ENCODE measurements at regions not wholly inside any gene's neighbourhood (a gene's known extent, or its start where the extent isn't known, plus 50 kb on each side); places are given as distances from the start of the nearest gene placed in this dataset.
A peak's percentile ranks its signal among the peaks of the same experiment; 100 is the strongest.

DNA sequence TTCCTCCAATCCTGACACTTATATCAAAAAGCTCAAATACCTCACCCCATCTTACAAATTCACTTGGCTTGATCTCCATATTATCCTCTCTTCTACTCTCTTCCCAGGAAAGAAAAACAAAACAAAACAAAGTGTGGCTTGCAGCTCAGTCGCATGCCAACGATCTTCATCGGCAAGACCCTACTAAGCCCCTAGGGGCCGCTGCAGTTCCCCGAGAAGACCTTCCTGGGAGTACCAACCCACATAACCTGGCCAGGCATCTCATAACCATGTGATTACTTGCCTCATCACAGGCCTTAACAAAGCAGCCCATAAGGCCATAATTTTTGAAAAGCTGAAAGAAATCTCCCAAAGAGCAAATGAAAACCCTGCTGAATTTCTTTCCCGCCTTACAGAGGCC is 103.7 kb downstream of the ZNF92 start:
- intact Hi-C loops (cut with micrococcal nuclease), result loop anchor here (10.0 kb wide), 1 partner anchor 523 kb away; no protein-coding TSS in a partner anchor
- Histone ChIP-seq H3K27ac (ENCODE audit: extremely low read depth, low read depth, low read length) (no peak overlapping the region), H3K9me1 (ENCODE audit: control insufficient read depth, insufficient read depth, low read length) (no peaks in the 10 kb centered on the region), H3K4me2 (ENCODE audit: insufficient read depth, low read length) (no peak overlapping the region), H3K9ac (ENCODE audit: insufficient read depth in 1 of 2, low read depth in 2 of 2, low read length in 2 of 2) (no peak overlapping the region), H3K27me3 (ENCODE audit: control insufficient read depth in 2 of 2, insufficient read depth in 2 of 2, low read length in 2 of 2) (peaks cover 2 to 17% of the 10 kb centered on the region in 2 experiments; a peak in 2 of 5 replicates), H3K9me3 (replicated peaks; ENCODE audit: control insufficient read depth, insufficient read depth, low read depth, low read length) (no peaks in the 10 kb centered on the region), H2AFZ (ENCODE audit: low read depth, low read length) (0 out of 2 replicates have a peak overlapping the region, but pooled peaks have one; percentile 1), H3K79me2 (ENCODE audit: control insufficient read depth, insufficient read depth, low read length) (no peaks in the 10 kb centered on the region), H4K20me1 (replicated peaks; ENCODE audit: control insufficient read depth, insufficient read depth, low read length) (no peaks in the 10 kb centered on the region), H3K4me1 (replicated peaks in 1 of 2; ENCODE audit: control insufficient read depth in 2 of 2, insufficient read depth in 2 of 2, low read length in 2 of 2) (no peaks in the 10 kb centered on the region; a peak in 1 of 5 replicates), H3K36me3 (ENCODE audit: control insufficient read depth, insufficient read depth, low read length) (no peaks in the 10 kb centered on the region), H3K4me3 (no peak overlapping the region)
- ChIA-PET CTCF (ENCODE audit: low intra/inter-chr PET ratio) (interaction anchor here (0.6 kb wide), 1 partner anchor 232 kb away, joined by 3 read pairs; no protein-coding TSS in a partner anchor), POLR2A (interaction anchor here (0.5 to 1.0 kb wide), 2 partner anchors 15 to 261 kb away, joined by 3 to 5 read pairs; no protein-coding TSS in a partner anchor)
- in situ Hi-C loops (cut with MboI), result no loop called here
- DNase-seq (ENCODE audit: extremely low read depth in 1 of 4, low spot score in 3 of 4) (peak; percentile 63 to 69 (median 66)), FAIRE-seq (peak; percentile 90), ATAC-seq (peak; percentile 98)
- no TSS peak for BruUV-seq (replicated peaks)
- WGBS (ENCODE audit: insufficient coverage, low coverage, missing lambda C conversion rate), result 22% methylated on average over 6 of the region's 6 CpGs
- TF ChIP-seq, protein P1, sequence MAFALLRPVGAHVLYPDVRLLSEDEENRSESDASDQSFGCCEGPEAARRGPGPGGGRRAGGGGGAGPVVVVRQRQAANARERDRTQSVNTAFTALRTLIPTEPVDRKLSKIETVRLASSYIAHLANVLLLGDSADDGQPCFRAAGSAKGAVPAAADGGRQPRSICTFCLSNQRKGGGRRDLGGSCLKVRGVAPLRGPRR (CRISPR knock-in tag; IDR thresholded peaks at IDR 0.05), result no peak
- TF ChIP-seq NCOR1 (IDR thresholded peaks at IDR 0.05), result no peak
- TF ChIP-seq ZNF695 (CRISPR knock-in tag; IDR thresholded peaks at IDR 0.05), result no peak
- TF ChIP-seq TEAD4 (IDR thresholded peaks at IDR 0.05; ENCODE audit: low read length), result 0 out of 2 replicates have a peak, but pooled peaks have one; percentile 8
- no peak for TF ChIP-seq TEAD4 (CRISPR knock-in tag; IDR thresholded peaks at IDR 0.05; ENCODE audit: borderline replicate concordance)
- no peak for TF ChIP-seq TAF15 (IDR thresholded peaks at IDR 0.05; ENCODE audit: low read depth, low read length)
- TF ChIP-seq, protein P2, sequence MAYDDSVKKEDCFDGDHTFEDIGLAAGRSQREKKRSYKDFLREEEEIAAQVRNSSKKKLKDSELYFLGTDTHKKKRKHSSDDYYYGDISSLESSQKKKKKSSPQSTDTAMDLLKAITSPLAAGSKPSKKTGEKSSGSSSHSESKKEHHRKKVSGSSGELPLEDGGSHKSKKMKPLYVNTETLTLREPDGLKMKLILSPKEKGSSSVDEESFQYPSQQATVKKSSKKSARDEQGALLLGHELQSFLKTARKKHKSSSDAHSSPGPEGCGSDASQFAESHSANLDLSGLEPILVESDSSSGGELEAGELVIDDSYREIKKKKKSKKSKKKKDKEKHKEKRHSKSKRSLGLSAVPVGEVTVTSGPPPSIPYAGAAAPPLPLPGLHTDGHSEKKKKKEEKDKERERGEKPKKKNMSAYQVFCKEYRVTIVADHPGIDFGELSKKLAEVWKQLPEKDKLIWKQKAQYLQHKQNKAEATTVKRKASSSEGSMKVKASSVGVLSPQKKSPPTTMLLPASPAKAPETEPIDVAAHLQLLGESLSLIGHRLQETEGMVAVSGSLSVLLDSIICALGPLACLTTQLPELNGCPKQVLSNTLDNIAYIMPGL (CRISPR knock-in tag; IDR thresholded peaks at IDR 0.05), result no peak
- TF ChIP-seq, protein P3, sequence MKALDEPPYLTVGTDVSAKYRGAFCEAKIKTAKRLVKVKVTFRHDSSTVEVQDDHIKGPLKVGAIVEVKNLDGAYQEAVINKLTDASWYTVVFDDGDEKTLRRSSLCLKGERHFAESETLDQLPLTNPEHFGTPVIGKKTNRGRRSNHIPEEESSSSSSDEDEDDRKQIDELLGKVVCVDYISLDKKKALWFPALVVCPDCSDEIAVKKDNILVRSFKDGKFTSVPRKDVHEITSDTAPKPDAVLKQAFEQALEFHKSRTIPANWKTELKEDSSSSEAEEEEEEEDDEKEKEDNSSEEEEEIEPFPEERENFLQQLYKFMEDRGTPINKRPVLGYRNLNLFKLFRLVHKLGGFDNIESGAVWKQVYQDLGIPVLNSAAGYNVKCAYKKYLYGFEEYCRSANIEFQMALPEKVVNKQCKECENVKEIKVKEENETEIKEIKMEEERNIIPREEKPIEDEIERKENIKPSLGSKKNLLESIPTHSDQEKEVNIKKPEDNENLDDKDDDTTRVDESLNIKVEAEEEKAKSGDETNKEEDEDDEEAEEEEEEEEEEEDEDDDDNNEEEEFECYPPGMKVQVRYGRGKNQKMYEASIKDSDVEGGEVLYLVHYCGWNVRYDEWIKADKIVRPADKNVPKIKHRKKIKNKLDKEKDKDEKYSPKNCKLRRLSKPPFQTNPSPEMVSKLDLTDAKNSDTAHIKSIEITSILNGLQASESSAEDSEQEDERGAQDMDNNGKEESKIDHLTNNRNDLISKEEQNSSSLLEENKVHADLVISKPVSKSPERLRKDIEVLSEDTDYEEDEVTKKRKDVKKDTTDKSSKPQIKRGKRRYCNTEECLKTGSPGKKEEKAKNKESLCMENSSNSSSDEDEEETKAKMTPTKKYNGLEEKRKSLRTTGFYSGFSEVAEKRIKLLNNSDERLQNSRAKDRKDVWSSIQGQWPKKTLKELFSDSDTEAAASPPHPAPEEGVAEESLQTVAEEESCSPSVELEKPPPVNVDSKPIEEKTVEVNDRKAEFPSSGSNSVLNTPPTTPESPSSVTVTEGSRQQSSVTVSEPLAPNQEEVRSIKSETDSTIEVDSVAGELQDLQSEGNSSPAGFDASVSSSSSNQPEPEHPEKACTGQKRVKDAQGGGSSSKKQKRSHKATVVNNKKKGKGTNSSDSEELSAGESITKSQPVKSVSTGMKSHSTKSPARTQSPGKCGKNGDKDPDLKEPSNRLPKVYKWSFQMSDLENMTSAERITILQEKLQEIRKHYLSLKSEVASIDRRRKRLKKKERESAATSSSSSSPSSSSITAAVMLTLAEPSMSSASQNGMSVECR (CRISPR knock-in tag; IDR thresholded peaks at IDR 0.05), result no peak
- TF ChIP-seq ZNF232 (CRISPR knock-in tag; IDR thresholded peaks at IDR 0.05), result no peak
- TF ChIP-seq ZNF347 (CRISPR knock-in tag; IDR thresholded peaks at IDR 0.05; ENCODE audit: low read depth), result no peak
- no peak for TF ChIP-seq NELFE (IDR thresholded peaks at IDR 0.05; ENCODE audit: insufficient read depth, insufficient read length)
- no peak for TF ChIP-seq MECOM (CRISPR knock-in tag; IDR thresholded peaks at IDR 0.05)
- 0 out of 2 replicates have a peak, but pooled peaks have one; percentile 9 for TF ChIP-seq CREM (IDR thresholded peaks at IDR 0.05; ENCODE audit: low read depth)

Measured in K562 (cell line).